Large intestine (tissue), 3 donors: ENCODE measurements at regions not wholly inside any gene's neighbourhood (a gene's known extent, or its start where the extent isn't known, plus 50 kb on each side); places are given as distances from the start of the nearest gene placed in this dataset.

Experiments used
- DNase-seq, 2 donors: peaks; one replicate each; pipeline versions ENCODE4 v3.0.0 to v3.0.0-alpha.2; 2013
- H3K27ac ChIP-seq: one replicate; pipeline ENCODE4 v1.5.1; 2013; ENCODE audit warnings: low read length
- H3K27me3 ChIP-seq: 2 replicates; pipeline ENCODE4 v1.6.1; 2013; ENCODE audit warnings: low read length; ENCODE audit not compliant: control insufficient read depth, insufficient read depth
- H3K36me3 ChIP-seq: 2 replicates; pipeline ENCODE4 v1.6.1; 2013; ENCODE audit warnings: low read length; ENCODE audit not compliant: control insufficient read depth, insufficient read depth
- H3K4me1 ChIP-seq: one replicate; pipeline ENCODE4 v1.6.1; 2013; ENCODE audit warnings: low read length; ENCODE audit not compliant: control insufficient read depth, insufficient read depth
- H3K4me3 ChIP-seq: one replicate; pipeline ENCODE4 v1.5.1; 2013; ENCODE audit warnings: low read length
- H3K9me3 ChIP-seq: one replicate; pipeline ENCODE4 v1.6.1; 2013; ENCODE audit warnings: mild to moderate bottlenecking, low read depth, low read length, moderate library complexity; ENCODE audit not compliant: control insufficient read depth
- WGBS: methylation state at CpG from one replicate; pipeline ENCODE4 v1.1.5; 2013; ENCODE audit warnings: low lambda C conversion rate; ENCODE audit not compliant: insufficient coverage; 5-methylcytosine and 5-hydroxymethylcytosine counted together

- Histone ChIP-seq H3K4me1 (no peaks in the 10 kb centered on the region), H3K4me3 (no peak overlapping the region), H3K27me3 (no peaks in the 10 kb centered on the region), H3K9me3 (no peaks in the 10 kb centered on the region), H3K36me3 (no peaks in the 10 kb centered on the region), H3K27ac (no peak overlapping the region)
- DNase-seq, result no peak
- 100% methylated on average over 1 of the region's 1 CpG for WGBS
Observed at GRCh38 chr5:155089643-155090042, 76.1 kb downstream of the KIF4B start.

GRCh38 chr5:155091063-155091648, 77.6 kb downstream of the KIF4B start:
- H3K4me3 ChIP-seq, result no peak overlapping the region
- H3K9me3 ChIP-seq, result no peaks in the 10 kb centered on the region
- no peaks in the 10 kb centered on the region for H3K27me3 ChIP-seq
- no peaks in the 10 kb centered on the region for H3K36me3 ChIP-seq
- WGBS, result 100% methylated on average over 1 of the region's 2 CpGs
- H3K27ac ChIP-seq, result no peak overlapping the region
- no peaks in the 10 kb centered on the region for H3K4me1 ChIP-seq
- no peak for DNase-seq

- Histone ChIP-seq H3K9me3 (no peaks in the 10 kb centered on the region), H3K27ac (no peak overlapping the region), H3K4me1 (no peaks in the 10 kb centered on the region), H3K4me3 (no peak overlapping the region), H3K36me3 (no peaks in the 10 kb centered on the region), H3K27me3 (no peaks in the 10 kb centered on the region)
- 100% methylated on average over 1 of the region's 2 CpGs for WGBS
- no peak for DNase-seq
Observed at GRCh38 chr5:155091768-155092717, 78.5 kb downstream of the KIF4B start.

- DNase-seq, result no peak
- Histone ChIP-seq H3K4me3 (no peak overlapping the region), H3K27ac (no peak overlapping the region), H3K9me3 (no peaks in the 10 kb centered on the region), H3K27me3 (no peaks in the 10 kb centered on the region), H3K36me3 (no peaks in the 10 kb centered on the region), H3K4me1 (no peaks in the 10 kb centered on the region)
- no CpG with 5 or more reads among the region's 1 CpG for WGBS
Observed at GRCh38 chr5:155094455-155094854, 80.9 kb downstream of the KIF4B start.

GRCh38 chr5:155097995-155098394, 84.4 kb downstream of the KIF4B start:
- no peak overlapping the region for H3K4me3 ChIP-seq
- no peaks in the 10 kb centered on the region for H3K36me3 ChIP-seq
- H3K27me3 ChIP-seq, result no peaks in the 10 kb centered on the region
- H3K4me1 ChIP-seq, result no peaks in the 10 kb centered on the region
- DNase-seq, result no peak
- no peaks in the 10 kb centered on the region for H3K9me3 ChIP-seq
- no peak overlapping the region for H3K27ac ChIP-seq
- WGBS, result 0% methylated on average over 1 of the region's 2 CpGs

GRCh38 chr5:155098433-155098832, 84.9 kb downstream of the KIF4B start:
- Histone ChIP-seq H3K36me3 (no peaks in the 10 kb centered on the region), H3K9me3 (no peaks in the 10 kb centered on the region), H3K4me1 (no peaks in the 10 kb centered on the region), H3K27ac (no peak overlapping the region), H3K4me3 (no peak overlapping the region), H3K27me3 (no peaks in the 10 kb centered on the region)
- no peak for DNase-seq
- WGBS, result 38% methylated on average over 1 of the region's 1 CpG

GRCh38 chr5:155101697-155102096, 88.1 kb downstream of the KIF4B start:
- no peak overlapping the region for H3K27ac ChIP-seq
- no peaks in the 10 kb centered on the region for H3K27me3 ChIP-seq
- no CpG with 5 or more reads among the region's 2 CpGs for WGBS
- H3K4me3 ChIP-seq, result no peak overlapping the region
- no peaks in the 10 kb centered on the region for H3K36me3 ChIP-seq
- no peak for DNase-seq
- no peaks in the 10 kb centered on the region for H3K4me1 ChIP-seq
- H3K9me3 ChIP-seq, result no peaks in the 10 kb centered on the region

GRCh38 chr5:155103146-155103545, 89.6 kb downstream of the KIF4B start:
- no peak for DNase-seq
- H3K27me3 ChIP-seq, result no peaks in the 10 kb centered on the region
- no CpG with 5 or more reads among the region's 4 CpGs for WGBS
- no peaks in the 10 kb centered on the region for H3K36me3 ChIP-seq
- H3K27ac ChIP-seq, result no peak overlapping the region
- no peaks in the 10 kb centered on the region for H3K4me1 ChIP-seq
- no peak overlapping the region for H3K4me3 ChIP-seq
- no peaks in the 10 kb centered on the region for H3K9me3 ChIP-seq

- no peaks in the 10 kb centered on the region for H3K4me1 ChIP-seq
- no peak overlapping the region for H3K4me3 ChIP-seq
- H3K36me3 ChIP-seq, result no peaks in the 10 kb centered on the region
- no peak overlapping the region for H3K27ac ChIP-seq
- DNase-seq, result no peak
- no peaks in the 10 kb centered on the region for H3K27me3 ChIP-seq
- H3K9me3 ChIP-seq, result no peaks in the 10 kb centered on the region
- WGBS, result no CpG with 5 or more reads among the region's 2 CpGs
Observed at GRCh38 chr5:155104441-155104840, 90.9 kb downstream of the KIF4B start.

- H3K9me3 ChIP-seq, result no peaks in the 10 kb centered on the region
- no peaks in the 10 kb centered on the region for H3K36me3 ChIP-seq
- no peak overlapping the region for H3K27ac ChIP-seq
- no peaks in the 10 kb centered on the region for H3K27me3 ChIP-seq
- H3K4me3 ChIP-seq, result no peak overlapping the region
- no CpG with 5 or more reads among the region's 4 CpGs for WGBS
- H3K4me1 ChIP-seq, result no peaks in the 10 kb centered on the region
- DNase-seq, result no peak
Observed at GRCh38 chr5:155106221-155106620, 92.7 kb downstream of the KIF4B start.
